ENCODE measurements at regions not wholly inside any gene's neighbourhood (a gene's known extent, or its start where the extent isn't known, plus 50 kb on each side); places are given as distances from the start of the nearest gene placed in this dataset.

DNA sequence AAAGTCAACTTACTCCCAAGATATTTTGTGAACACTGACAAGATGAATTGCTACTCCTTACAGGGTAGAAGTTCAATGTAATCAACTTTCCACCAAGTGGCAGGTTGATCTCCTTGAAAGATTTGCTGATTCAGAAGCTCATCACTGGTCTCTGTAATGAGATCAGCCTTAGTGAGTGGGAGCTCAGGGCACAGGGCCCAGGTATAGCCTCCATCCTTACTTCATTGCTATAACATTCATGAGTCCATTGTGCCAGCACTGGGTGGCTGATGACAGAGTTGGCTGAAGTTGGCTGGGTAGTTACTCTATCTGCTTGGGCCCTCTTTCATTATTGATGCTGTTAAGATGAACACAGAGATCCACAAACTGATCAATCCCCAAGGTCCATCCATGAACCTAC is 379.0 kb downstream of the IRS1 start:
- Histone ChIP-seq H2AFZ (ENCODE audit: low read length, unreplicated experiment) (no peak overlapping the region), H3K4me3 (ENCODE audit: low read depth, low read length) (no peak overlapping the region), H3K27me3 (ENCODE audit: insufficient read depth, low read length) (no peaks in the 10 kb centered on the region), H3K27ac (ENCODE audit: low read depth, low read length) (no peak overlapping the region), H3K79me2 (ENCODE audit: control insufficient read depth, insufficient read depth, low read length, unreplicated experiment) (no peaks in the 10 kb centered on the region), H3K4me1 (ENCODE audit: control insufficient read depth, insufficient read depth, low read length, unreplicated experiment) (peaks cover 25% of the 10 kb centered on the region), H3K36me3 (ENCODE audit: insufficient read depth, low read length) (no peaks in the 10 kb centered on the region)

DNA sequence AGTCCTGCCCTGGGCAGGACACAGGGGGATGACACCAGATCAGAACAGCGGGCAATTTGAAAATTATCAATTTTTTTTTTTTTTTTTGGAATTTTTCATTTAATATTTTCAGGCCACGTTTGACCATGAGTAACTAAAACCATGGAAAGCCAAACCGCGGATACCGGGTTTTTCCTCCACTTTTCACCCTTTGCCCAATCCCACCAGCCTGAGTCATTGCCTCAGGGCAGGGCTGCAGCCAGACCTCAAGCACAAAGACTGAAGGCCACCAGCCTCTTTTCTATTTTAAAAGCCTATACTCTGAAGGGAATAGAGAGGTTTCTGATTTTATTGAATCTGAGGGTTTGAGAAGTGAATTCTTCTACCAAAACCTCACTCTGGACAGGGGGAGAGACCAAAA is 381.1 kb downstream of the IRS1 start:
- no peaks in the 10 kb centered on the region for H3K27me3 ChIP-seq (ENCODE audit: insufficient read depth, low read length)
- no peaks in the 10 kb centered on the region for H3K36me3 ChIP-seq (ENCODE audit: insufficient read depth, low read length)
- H2AFZ ChIP-seq (ENCODE audit: low read length, unreplicated experiment): no peak overlapping the region
- H3K27ac ChIP-seq (ENCODE audit: low read depth, low read length): no peak overlapping the region
- H3K4me1 ChIP-seq (ENCODE audit: control insufficient read depth, insufficient read depth, low read length, unreplicated experiment): peaks cover 4% of the 10 kb centered on the region
- H3K79me2 ChIP-seq (ENCODE audit: control insufficient read depth, insufficient read depth, low read length, unreplicated experiment): no peaks in the 10 kb centered on the region
- no peak overlapping the region for H3K4me3 ChIP-seq (ENCODE audit: low read depth, low read length)

DNA sequence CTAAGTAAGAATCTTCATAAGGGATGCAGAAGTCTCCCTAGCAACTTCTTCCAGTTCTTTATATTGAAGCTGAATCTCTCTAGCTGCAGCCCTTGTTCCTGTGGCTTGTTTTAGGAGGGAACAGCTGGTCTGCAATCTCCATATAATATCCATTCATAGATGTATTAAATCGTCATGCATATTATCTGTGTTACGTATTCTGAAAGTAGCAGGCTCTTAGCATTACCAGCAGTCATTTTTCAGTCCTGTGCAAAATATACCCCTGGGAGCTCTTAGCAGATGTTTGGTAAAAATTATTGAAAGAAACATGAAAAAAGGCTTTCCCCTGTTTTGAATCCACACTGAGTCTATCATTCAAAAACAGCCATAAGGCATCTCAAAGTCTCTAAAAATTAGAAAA is 385.3 kb downstream of the IRS1 start:
- H3K4me1 ChIP-seq (ENCODE audit: control insufficient read depth, insufficient read depth, low read length, unreplicated experiment): peaks cover 23% of the 10 kb centered on the region
- H3K27ac ChIP-seq (ENCODE audit: low read depth, low read length): no peak overlapping the region
- H2AFZ ChIP-seq (ENCODE audit: low read length, unreplicated experiment): no peak overlapping the region
- H3K79me2 ChIP-seq (ENCODE audit: control insufficient read depth, insufficient read depth, low read length, unreplicated experiment): no peaks in the 10 kb centered on the region
- H3K36me3 ChIP-seq (ENCODE audit: insufficient read depth, low read length): no peaks in the 10 kb centered on the region
- no peaks in the 10 kb centered on the region for H3K27me3 ChIP-seq (ENCODE audit: insufficient read depth, low read length)
- no peak overlapping the region for H3K4me3 ChIP-seq (ENCODE audit: low read depth, low read length)

DNA sequence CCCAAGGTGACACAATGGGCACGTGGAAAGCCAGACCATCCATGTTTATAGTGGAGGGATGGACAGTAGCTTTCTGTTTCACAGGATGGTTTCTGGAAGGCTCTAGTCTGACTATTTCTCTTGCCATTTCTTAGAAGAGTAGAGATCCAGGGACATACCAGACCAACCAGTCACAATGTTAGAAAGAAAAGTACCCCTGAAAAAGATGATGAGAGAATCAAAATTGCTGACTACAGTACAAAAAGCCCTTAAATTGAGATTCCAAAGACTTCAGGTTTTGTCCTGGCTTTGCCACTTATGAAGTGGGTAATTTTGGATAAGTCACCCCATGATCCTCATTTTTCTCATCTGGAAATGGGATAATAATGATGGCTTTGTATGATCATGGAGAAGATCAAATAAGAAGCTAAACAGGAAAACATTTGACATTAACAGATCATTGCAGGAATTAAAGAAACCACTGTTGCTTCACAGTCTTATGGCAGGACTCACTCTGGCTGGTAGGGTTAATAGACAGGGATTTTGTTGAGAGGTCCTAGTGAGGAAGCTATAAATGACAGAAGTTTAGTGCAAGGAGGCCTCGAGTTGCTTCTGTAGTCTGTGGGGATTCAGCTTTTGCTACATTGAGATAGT is 386.0 kb downstream of the IRS1 start:
- no peaks in the 10 kb centered on the region for H3K36me3 ChIP-seq (ENCODE audit: insufficient read depth, low read length)
- H2AFZ ChIP-seq (ENCODE audit: low read length, unreplicated experiment): no peak overlapping the region
- H3K79me2 ChIP-seq (ENCODE audit: control insufficient read depth, insufficient read depth, low read length, unreplicated experiment): no peaks in the 10 kb centered on the region
- no peak overlapping the region for H3K4me3 ChIP-seq (ENCODE audit: low read depth, low read length)
- no peaks in the 10 kb centered on the region for H3K27me3 ChIP-seq (ENCODE audit: insufficient read depth, low read length)
- no peak overlapping the region for H3K27ac ChIP-seq (ENCODE audit: low read depth, low read length)
- H3K4me1 ChIP-seq (ENCODE audit: control insufficient read depth, insufficient read depth, low read length, unreplicated experiment): peaks cover 23% of the 10 kb centered on the region

DNA sequence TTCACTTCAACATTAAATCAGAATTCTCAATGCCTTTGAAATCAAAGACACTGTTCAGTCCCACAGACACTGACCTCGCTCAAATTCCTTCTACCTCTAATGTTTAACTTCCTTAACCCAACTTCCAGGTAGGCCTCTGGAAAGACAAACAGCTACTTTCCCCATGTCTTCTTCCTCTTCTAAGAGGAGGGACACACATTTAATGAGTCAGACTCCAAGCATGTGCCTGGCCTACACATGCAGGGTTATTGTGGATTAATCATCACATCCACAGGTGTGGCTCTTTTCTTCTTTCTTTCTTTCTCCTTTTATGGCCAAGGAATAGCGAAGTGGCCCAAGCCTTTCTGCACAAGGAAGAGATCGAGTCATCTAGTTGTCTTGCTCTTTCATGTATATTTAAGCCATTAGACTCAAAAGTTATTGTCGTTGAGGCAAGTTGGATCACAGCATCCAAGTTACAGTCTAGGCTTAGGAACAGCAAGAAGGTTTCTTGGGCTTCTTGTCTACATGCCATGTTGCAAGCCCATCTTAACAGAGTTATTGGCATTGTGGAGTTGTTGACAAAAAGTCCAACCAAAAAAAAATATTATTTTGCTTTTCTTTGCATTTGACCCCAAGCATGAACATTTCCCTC is 387.8 kb downstream of the IRS1 start:
- no peak overlapping the region; the same call in 1 of the 2 replicates for H3K4me3 ChIP-seq (ENCODE audit: low read depth, low read length)

DNA sequence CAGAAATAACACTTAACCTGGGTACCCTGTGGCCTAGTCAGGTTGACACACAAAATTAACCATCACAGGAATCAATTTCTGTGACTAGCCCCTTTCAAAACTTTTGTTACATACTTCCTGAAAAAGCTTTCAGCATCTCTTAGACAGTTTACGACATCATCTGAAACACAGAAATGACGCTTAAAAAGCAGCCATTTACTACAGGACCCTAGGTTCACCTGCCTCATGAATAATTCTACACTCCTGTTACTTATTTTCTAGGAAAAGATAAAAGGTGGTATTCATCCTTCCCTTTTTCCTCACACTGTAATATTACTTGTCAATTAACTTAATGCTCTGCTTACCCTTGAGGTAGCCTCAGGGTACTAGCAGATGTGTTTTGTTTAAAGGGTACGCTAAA is 388.4 kb downstream of the IRS1 start:
- no peaks in the 10 kb centered on the region for H3K79me2 ChIP-seq (ENCODE audit: control insufficient read depth, insufficient read depth, low read length, unreplicated experiment)
- H3K27me3 ChIP-seq (ENCODE audit: insufficient read depth, low read length): no peaks in the 10 kb centered on the region
- H3K4me1 ChIP-seq (ENCODE audit: control insufficient read depth, insufficient read depth, low read length, unreplicated experiment): peaks cover 23% of the 10 kb centered on the region
- peak overlapping the region; percentile 26; the same call in 1 of the 2 replicates for H3K27ac ChIP-seq (ENCODE audit: low read depth, low read length)
- H2AFZ ChIP-seq (ENCODE audit: low read length, unreplicated experiment): no peak overlapping the region
- no peak overlapping the region for H3K4me3 ChIP-seq (ENCODE audit: low read depth, low read length)
- no peaks in the 10 kb centered on the region for H3K36me3 ChIP-seq (ENCODE audit: insufficient read depth, low read length)

More for the DNA sequence above, 387.8 kb downstream of the IRS1 start:
- Histone ChIP-seq H2AFZ (ENCODE audit: low read length, unreplicated experiment) (peak overlapping the region; percentile 42), H3K27ac (ENCODE audit: low read depth, low read length) (peak overlapping the region; percentile 26), H3K79me2 (ENCODE audit: control insufficient read depth, insufficient read depth, low read length, unreplicated experiment) (no peaks in the 10 kb centered on the region), H3K36me3 (ENCODE audit: insufficient read depth, low read length) (no peaks in the 10 kb centered on the region), H3K4me1 (ENCODE audit: control insufficient read depth, insufficient read depth, low read length, unreplicated experiment) (peaks cover 23% of the 10 kb centered on the region), H3K27me3 (ENCODE audit: insufficient read depth, low read length) (no peaks in the 10 kb centered on the region)

DNA sequence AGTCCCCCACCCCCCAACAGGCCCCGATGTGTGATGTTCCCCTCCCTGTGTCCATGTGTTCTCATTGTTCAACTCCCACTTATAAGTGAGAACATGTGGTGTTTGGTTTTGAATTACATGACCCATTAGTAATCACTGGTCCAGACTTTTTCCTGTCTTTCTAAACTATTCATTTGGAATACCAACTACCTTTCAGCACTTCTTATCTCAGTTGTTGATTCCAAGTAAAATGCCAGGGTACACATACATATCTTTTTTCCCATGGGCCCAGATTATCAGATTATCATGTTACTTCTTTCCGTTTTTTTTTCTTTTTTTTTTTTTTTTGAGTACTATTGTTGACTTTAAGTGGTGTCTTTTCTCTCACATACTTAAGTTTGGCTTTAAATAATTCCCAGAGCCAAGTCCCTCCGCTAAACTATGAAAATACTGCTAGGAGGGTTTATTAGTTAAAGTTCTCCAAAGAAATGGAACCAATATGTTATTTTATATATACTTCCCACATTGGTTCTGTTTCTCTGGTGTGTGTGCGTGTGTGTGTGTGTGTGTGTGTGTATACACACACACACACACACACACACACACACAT is 389.3 kb downstream of the IRS1 start:
- Histone ChIP-seq H3K79me2 (ENCODE audit: control insufficient read depth, insufficient read depth, low read length, unreplicated experiment) (no peaks in the 10 kb centered on the region), H3K27ac (ENCODE audit: low read depth, low read length) (peak overlapping the region; percentile 33; the same call in 1 of the 2 replicates), H3K4me3 (ENCODE audit: low read depth, low read length) (no peak overlapping the region), H3K27me3 (ENCODE audit: insufficient read depth, low read length) (no peaks in the 10 kb centered on the region), H3K36me3 (ENCODE audit: insufficient read depth, low read length) (no peaks in the 10 kb centered on the region), H3K4me1 (ENCODE audit: control insufficient read depth, insufficient read depth, low read length, unreplicated experiment) (peaks cover 23% of the 10 kb centered on the region), H2AFZ (ENCODE audit: low read length, unreplicated experiment) (no peak overlapping the region)

DNA sequence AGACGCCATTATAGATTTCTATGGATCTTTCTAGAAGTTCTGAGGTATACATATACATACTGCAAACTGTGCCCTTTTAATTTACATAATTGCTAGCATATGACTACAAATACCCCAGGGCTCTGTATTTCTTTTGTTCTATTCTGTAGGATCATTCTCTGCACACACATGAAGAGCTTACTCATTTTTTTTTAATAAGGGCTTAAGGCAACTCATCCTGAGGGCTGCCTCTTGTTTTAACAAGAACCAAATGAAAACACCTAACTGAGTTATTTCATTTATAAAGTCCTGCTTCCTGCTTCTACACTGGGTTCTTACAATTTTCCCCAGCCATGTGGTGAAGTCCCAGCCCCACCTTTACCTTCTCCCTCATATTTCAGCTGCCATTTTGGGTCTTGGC is 390.5 kb downstream of the IRS1 start:
- no peak overlapping the region for H3K4me3 ChIP-seq (ENCODE audit: low read depth, low read length)
- H3K27me3 ChIP-seq (ENCODE audit: insufficient read depth, low read length): no peaks in the 10 kb centered on the region
- no peak overlapping the region for H3K27ac ChIP-seq (ENCODE audit: low read depth, low read length)
- H3K4me1 ChIP-seq (ENCODE audit: control insufficient read depth, insufficient read depth, low read length, unreplicated experiment): peaks cover 23% of the 10 kb centered on the region
- H2AFZ ChIP-seq (ENCODE audit: low read length, unreplicated experiment): no peak overlapping the region
- H3K36me3 ChIP-seq (ENCODE audit: insufficient read depth, low read length): no peaks in the 10 kb centered on the region
- H3K79me2 ChIP-seq (ENCODE audit: control insufficient read depth, insufficient read depth, low read length, unreplicated experiment): no peaks in the 10 kb centered on the region

DNA sequence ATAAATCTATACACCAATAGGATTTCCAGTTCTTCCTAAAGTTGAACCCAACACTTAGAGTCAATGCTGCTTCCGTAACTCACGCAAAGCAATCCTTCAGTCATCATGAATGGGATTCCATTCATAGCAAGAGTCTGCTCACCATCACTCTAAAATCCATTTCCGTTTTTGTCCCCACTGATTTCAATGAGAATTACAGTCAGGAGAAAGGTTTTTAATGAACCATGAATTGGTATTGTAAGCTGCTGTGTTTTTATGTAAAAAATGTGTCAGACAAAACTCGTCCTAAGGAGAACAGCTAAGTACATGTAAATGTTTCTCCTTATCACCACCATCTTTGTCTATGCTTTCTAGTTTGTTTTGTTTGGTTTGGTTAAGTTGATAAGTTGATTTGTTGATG is 391.5 kb downstream of the IRS1 start:
- no peak overlapping the region for H3K27ac ChIP-seq (ENCODE audit: low read depth, low read length)
- H3K4me3 ChIP-seq (ENCODE audit: low read depth, low read length): no peak overlapping the region
- no peak overlapping the region for H2AFZ ChIP-seq (ENCODE audit: low read length, unreplicated experiment)
- H3K4me1 ChIP-seq (ENCODE audit: control insufficient read depth, insufficient read depth, low read length, unreplicated experiment): peaks cover 23% of the 10 kb centered on the region
- no peaks in the 10 kb centered on the region for H3K36me3 ChIP-seq (ENCODE audit: insufficient read depth, low read length)
- H3K27me3 ChIP-seq (ENCODE audit: insufficient read depth, low read length): no peaks in the 10 kb centered on the region
- no peaks in the 10 kb centered on the region for H3K79me2 ChIP-seq (ENCODE audit: control insufficient read depth, insufficient read depth, low read length, unreplicated experiment)

DNA sequence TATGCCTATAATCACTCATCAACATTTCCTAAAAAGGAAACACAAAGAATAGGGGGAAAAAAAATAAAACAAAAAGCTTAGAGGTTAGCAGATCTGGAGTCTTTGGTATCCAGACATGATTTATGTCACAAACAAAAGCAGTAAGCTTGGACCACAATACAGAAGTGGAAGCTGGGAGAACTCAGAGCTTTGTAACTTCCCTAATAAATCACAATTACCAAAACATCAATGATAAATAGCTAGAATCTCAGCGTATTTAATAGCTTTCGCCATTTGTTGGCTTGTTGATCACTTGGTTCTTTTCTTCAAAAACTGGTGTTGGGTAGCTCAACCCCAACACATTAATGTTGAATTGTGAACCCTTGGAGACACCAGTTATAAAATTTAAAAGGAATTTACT is 392.5 kb downstream of the IRS1 start:
- H3K79me2 ChIP-seq (ENCODE audit: control insufficient read depth, insufficient read depth, low read length, unreplicated experiment): no peaks in the 10 kb centered on the region
- no peak overlapping the region for H3K27ac ChIP-seq (ENCODE audit: low read depth, low read length)
- peak overlapping the region; percentile 48 for H2AFZ ChIP-seq (ENCODE audit: low read length, unreplicated experiment)
- H3K4me1 ChIP-seq (ENCODE audit: control insufficient read depth, insufficient read depth, low read length, unreplicated experiment): peaks cover 19% of the 10 kb centered on the region
- H3K27me3 ChIP-seq (ENCODE audit: insufficient read depth, low read length): no peaks in the 10 kb centered on the region
- H3K36me3 ChIP-seq (ENCODE audit: insufficient read depth, low read length): no peaks in the 10 kb centered on the region
- H3K4me3 ChIP-seq (ENCODE audit: low read depth, low read length): no peak overlapping the region

DNA sequence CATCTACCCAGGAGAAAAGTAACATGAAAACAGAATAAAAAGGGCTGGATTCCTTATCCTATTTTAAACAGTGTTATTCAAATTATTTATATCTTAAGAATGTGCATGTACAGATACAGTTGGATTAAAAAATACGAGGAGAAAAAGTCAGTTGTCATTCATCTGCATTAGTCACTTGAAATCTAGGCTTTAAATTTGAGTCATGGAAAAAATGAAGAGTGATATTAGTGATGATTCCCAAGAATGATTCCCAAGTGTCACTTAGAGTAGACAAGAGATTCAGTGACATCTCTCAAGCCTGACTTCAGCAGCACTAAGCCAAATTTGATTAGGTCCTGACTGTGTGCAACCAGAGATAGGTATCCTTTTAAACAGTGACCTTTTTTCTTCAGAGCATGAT is 394.2 kb downstream of the IRS1 start:
- Histone ChIP-seq H3K4me1 (ENCODE audit: control insufficient read depth, insufficient read depth, low read length, unreplicated experiment) (peaks cover 3% of the 10 kb centered on the region), H3K27ac (ENCODE audit: low read depth, low read length) (no peak overlapping the region), H3K4me3 (ENCODE audit: low read depth, low read length) (no peak overlapping the region)

More for the DNA sequence above, 394.2 kb downstream of the IRS1 start:
- Histone ChIP-seq H2AFZ (ENCODE audit: low read length, unreplicated experiment) (no peak overlapping the region), H3K27me3 (ENCODE audit: insufficient read depth, low read length) (no peaks in the 10 kb centered on the region), H3K79me2 (ENCODE audit: control insufficient read depth, insufficient read depth, low read length, unreplicated experiment) (no peaks in the 10 kb centered on the region), H3K36me3 (ENCODE audit: insufficient read depth, low read length) (no peaks in the 10 kb centered on the region)
